C4-2B (cell line): ENCODE measurements at regions not wholly inside any gene's neighbourhood (a gene's known extent, or its start where the extent isn't known, plus 50 kb on each side); places are given as distances from the start of the nearest gene placed in this dataset.

Experiments
- CTCF ChIP-seq: fragments of 450-650 bp; conservative IDR thresholded peaks from 2 replicates; pipeline ENCODE4 v1.5.1; 2017; ENCODE audit warnings: mild to moderate bottlenecking
- ZFX ChIP-seq: fragments of 450-650 bp; IDR thresholded peaks from 2 replicates; pipeline ENCODE4 v1.6.1; 2017

GRCh38 chr7:132023466-132023865 is 467.0 kb upstream of the PODXL start:
- no peak for TF ChIP-seq CTCF
- TF ChIP-seq ZFX, result no peak
